ENCODE measurements at regions not wholly inside any gene's neighbourhood (a gene's known extent, or its start where the extent isn't known, plus 50 kb on each side); places are given as distances from the start of the nearest gene placed in this dataset.

- TF ChIP-seq, protein P1, sequence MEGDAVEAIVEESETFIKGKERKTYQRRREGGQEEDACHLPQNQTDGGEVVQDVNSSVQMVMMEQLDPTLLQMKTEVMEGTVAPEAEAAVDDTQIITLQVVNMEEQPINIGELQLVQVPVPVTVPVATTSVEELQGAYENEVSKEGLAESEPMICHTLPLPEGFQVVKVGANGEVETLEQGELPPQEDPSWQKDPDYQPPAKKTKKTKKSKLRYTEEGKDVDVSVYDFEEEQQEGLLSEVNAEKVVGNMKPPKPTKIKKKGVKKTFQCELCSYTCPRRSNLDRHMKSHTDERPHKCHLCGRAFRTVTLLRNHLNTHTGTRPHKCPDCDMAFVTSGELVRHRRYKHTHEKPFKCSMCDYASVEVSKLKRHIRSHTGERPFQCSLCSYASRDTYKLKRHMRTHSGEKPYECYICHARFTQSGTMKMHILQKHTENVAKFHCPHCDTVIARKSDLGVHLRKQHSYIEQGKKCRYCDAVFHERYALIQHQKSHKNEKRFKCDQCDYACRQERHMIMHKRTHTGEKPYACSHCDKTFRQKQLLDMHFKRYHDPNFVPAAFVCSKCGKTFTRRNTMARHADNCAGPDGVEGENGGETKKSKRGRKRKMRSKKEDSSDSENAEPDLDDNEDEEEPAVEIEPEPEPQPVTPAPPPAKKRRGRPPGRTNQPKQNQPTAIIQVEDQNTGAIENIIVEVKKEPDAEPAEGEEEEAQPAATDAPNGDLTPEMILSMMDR (IDR thresholded peaks at IDR 0.05), result no peak
- TF ChIP-seq POLR2A (IDR thresholded peaks at IDR 0.05), result no peak
These were observed 511.4 kb downstream of the RNF144A start for GRCh38 chr2:7428454-7429204.
